H1 (cell line): ENCODE measurements at regions not wholly inside any gene's neighbourhood (a gene's known extent, or its start where the extent isn't known, plus 50 kb on each side); places are given as distances from the start of the nearest gene placed in this dataset.

ENCODE experiments used
- CTCF ChIA-PET: fragments of 300-600 bp; sonication (Branson Sonifier 250); formaldehyde crosslinking; loops from one replicate; lab custom pipeline; 2021; ENCODE audit not compliant: partially characterized antibody; lab: Charles Lee
- POLR2A ChIA-PET: fragments of 300-600 bp; sonication (Branson Sonifier 250); formaldehyde crosslinking; loops from one replicate; lab custom pipeline; 2021; ENCODE audit warnings: inconsistent platforms; ENCODE audit not compliant: partially characterized antibody; lab: Charles Lee
- DNase-seq, 2 experiments: peaks; one replicate each; pipeline versions ENCODE4 v3.0.0 to v3.0.0-alpha.2; 2010 to 2022; ENCODE audit warnings: low spot score in 2 of 2, low read depth in 1 of 2, mixed read lengths in 1 of 2
- FAIRE-seq: peaks from 2 replicates; lab custom pipeline; 2011; peaks lifted over from hg19 to GRCh38; lab: Jason Lieb, UNC
- H2AFZ ChIP-seq: 2 replicates; pipeline ENCODE4 v1.8.1; 2012; ENCODE audit warnings: low read length, inconsistent platforms
- H2AK5ac ChIP-seq: 2 replicates; pipeline ENCODE4 v1.6.1; 2013; ENCODE audit warnings: low read depth, low read length
- H2BK120ac ChIP-seq: replicated peaks from 2 replicates; pipeline ENCODE3; 2013; ENCODE audit warnings: low read depth, low read length, inconsistent platforms
- H2BK12ac ChIP-seq: 2 replicates; pipeline ENCODE4 v1.6.1; 2013; ENCODE audit warnings: low read depth, low read length
- H2BK15ac ChIP-seq: 2 replicates; pipeline ENCODE4 v1.6.1; 2013; ENCODE audit warnings: low read length
- H2BK20ac ChIP-seq: 2 replicates; pipeline ENCODE4 v1.6.1; 2013; ENCODE audit warnings: low read length
- H2BK5ac ChIP-seq: 2 replicates; pipeline ENCODE4 v1.6.1; 2013; ENCODE audit warnings: low read depth, low read length
- H3K14ac ChIP-seq: 2 replicates; pipeline ENCODE4 v1.6.1; 2013; ENCODE audit warnings: inconsistent platforms; ENCODE audit not compliant: insufficient read length
- H3K18ac ChIP-seq: 2 replicates; pipeline ENCODE4 v1.6.1; 2013; ENCODE audit warnings: low read length; ENCODE audit errors: extremely low read depth
- H3K23ac ChIP-seq: 2 replicates; pipeline ENCODE4 v1.6.1; 2013; ENCODE audit warnings: inconsistent platforms; ENCODE audit not compliant: insufficient read length
- H3K23me2 ChIP-seq: 2 replicates; pipeline ENCODE4 v1.6.1; 2013; ENCODE audit warnings: low read depth, low read length
- H3K27ac ChIP-seq: 2 replicates; pipeline ENCODE4 v1.6.1; 2011; ENCODE audit warnings: low read depth, low read length, inconsistent platforms
- H3K27me3 ChIP-seq, 4 experiments: replicated peaks in 1 of 4; 1 replicate in 1 of 4; 2 replicates in 3 of 4; pipeline versions ENCODE4 v1.6.1 to v1.8.1; 2011 to 2013; ENCODE audit warnings: low read length in 3 of 4, mild to moderate bottlenecking in 3 of 4, inconsistent platforms in 2 of 4, mixed read lengths in 2 of 4, moderate library complexity in 1 of 4; ENCODE audit not compliant: control insufficient read depth in 3 of 4, insufficient read depth in 3 of 4; ENCODE audit errors: extremely low read depth in 1 of 4
- H3K36me3 ChIP-seq, 4 experiments: 2 replicates each; pipeline versions ENCODE4 v1.6.1 to v1.8.1; 2011 to 2013; ENCODE audit warnings: mild to moderate bottlenecking in 4 of 4, low read length in 3 of 4, moderate library complexity in 2 of 4, control low read depth in 1 of 4, inconsistent platforms in 1 of 4; ENCODE audit not compliant: insufficient read depth in 4 of 4, control insufficient read depth in 2 of 4
- H3K4ac ChIP-seq: replicated peaks from 2 replicates; pipeline ENCODE3; 2013; ENCODE audit warnings: low read length, low read depth, mixed read lengths, inconsistent platforms; ENCODE audit not compliant: insufficient read length
- H3K4me1 ChIP-seq, 4 experiments: replicated peaks in 1 of 4; 1 replicate in 1 of 4; 2 replicates in 3 of 4; pipeline versions ENCODE4 v1.6.1 to v1.8.1; 2011 to 2013; ENCODE audit warnings: low read length in 3 of 4, inconsistent platforms in 2 of 4, mixed read lengths in 1 of 4; ENCODE audit not compliant: insufficient read depth in 4 of 4, control insufficient read depth in 3 of 4
- H3K4me2 ChIP-seq, 2 experiments: 2 replicates each; pipeline versions ENCODE4 v1.6.1 to v1.8.1; 2011 to 2013; ENCODE audit warnings: low read depth in 2 of 2, low read length in 2 of 2, control low read depth in 1 of 2, inconsistent platforms in 1 of 2, mild to moderate bottlenecking in 1 of 2; ENCODE audit not compliant: insufficient read depth in 1 of 2
- H3K4me3 ChIP-seq, 4 experiments: fragments of 200-600, 300-600 bp in 1 of 4; sonication (generic), shearing (Covaris generic), sonication (Bioruptor Twin) in 1 of 4; 2 replicates each; pipeline versions ENCODE4 v1.5.1 to v1.8.1; 2011 to 2016; ENCODE audit warnings: low read length in 4 of 4, low read depth in 3 of 4, control low read depth in 2 of 4, inconsistent platforms in 2 of 4, mild to moderate bottlenecking in 2 of 4, mixed read lengths in 1 of 4, moderate library complexity in 1 of 4; ENCODE audit not compliant: insufficient read depth in 2 of 4; ENCODE audit errors: extremely low read depth in 1 of 4
- H3K56ac ChIP-seq: replicated peaks from 2 replicates; pipeline ENCODE3; 2013; ENCODE audit warnings: low read depth, mild to moderate bottlenecking, mixed read lengths, low read length, inconsistent platforms; ENCODE audit not compliant: insufficient read length
- H3K79me1 ChIP-seq: 2 replicates; pipeline ENCODE4 v1.6.1; 2013; ENCODE audit warnings: low read depth, low read length, control low read depth
- H3K79me2 ChIP-seq, 2 experiments: 2 replicates each; pipeline versions ENCODE4 v1.6.1 to v1.8.1; 2012 to 2013; ENCODE audit warnings: low read length in 2 of 2, mild to moderate bottlenecking in 2 of 2, inconsistent platforms in 1 of 2; ENCODE audit not compliant: insufficient read depth in 2 of 2, control insufficient read depth in 1 of 2
- H3K9ac ChIP-seq, 4 experiments: replicated peaks in 1 of 4; 1 replicate in 1 of 4; 2 replicates in 3 of 4; pipeline versions ENCODE4 v1.6.1 to v1.8.1; 2011 to 2013; ENCODE audit warnings: low read depth in 3 of 4, low read length in 3 of 4, control low read depth in 2 of 4, mild to moderate bottlenecking in 2 of 4, moderate library complexity in 2 of 4, inconsistent platforms in 1 of 4; ENCODE audit errors: extremely low read depth in 1 of 4
- H3K9me3 ChIP-seq, 2 experiments: 2 replicates each; pipeline versions ENCODE4 v1.6.1 to v1.8.1; 2012 to 2013; ENCODE audit warnings: mild to moderate bottlenecking in 2 of 2, moderate library complexity in 2 of 2, control low read depth in 1 of 2, inconsistent platforms in 1 of 2, low read depth in 1 of 2, low read length in 1 of 2, mixed read lengths in 1 of 2; ENCODE audit not compliant: insufficient read depth in 2 of 2
- H4K20me1 ChIP-seq, 2 experiments: replicated peaks in 1 of 2; 2 replicates each; pipeline versions ENCODE3 to v1.8.1; 2011 to 2013; ENCODE audit warnings: inconsistent platforms in 2 of 2, low read length in 2 of 2, mild to moderate bottlenecking in 1 of 2; ENCODE audit not compliant: insufficient read depth in 2 of 2, control insufficient read depth in 1 of 2
- H4K5ac ChIP-seq: 2 replicates; pipeline ENCODE4 v1.6.1; 2013; ENCODE audit warnings: low read length, low read depth, mixed read lengths, inconsistent platforms; ENCODE audit not compliant: insufficient read length
- H4K8ac ChIP-seq: 2 replicates; pipeline ENCODE4 v1.8.0; 2013; ENCODE audit warnings: mild to moderate bottlenecking, moderate library complexity, low read length, inconsistent platforms; ENCODE audit not compliant: insufficient read depth; ENCODE audit errors: extremely low read depth
- H4K91ac ChIP-seq: replicated peaks from 2 replicates; pipeline ENCODE3; 2013; ENCODE audit warnings: low read length, mixed read lengths, inconsistent platforms; ENCODE audit not compliant: insufficient read length
- BACH1 ChIP-seq: IDR thresholded peaks from 2 replicates; pipeline ENCODE4 v1.6.1; 2012; ENCODE audit warnings: low read length, improper control_type of control experiment
- CBX5 ChIP-seq: fragments of 300-800, 300-1000 bp; sonication (generic); IDR thresholded peaks from 2 replicates; pipeline ENCODE4 v1.7.1; 2016; ENCODE audit warnings: antibody characterized with exemption, low read length, low read depth
- EP300 ChIP-seq, 2 experiments: IDR thresholded peaks; 1 replicate in 1 of 2; 2 replicates in 1 of 2; pipeline ENCODE4 v1.6.1; 2011 to 2012; ENCODE audit warnings: low read depth in 2 of 2, low read length in 2 of 2, mild to moderate bottlenecking in 2 of 2, borderline replicate concordance in 1 of 2, inconsistent platforms in 1 of 2, moderate library complexity in 1 of 2
- KDM1A ChIP-seq: fragments of 200-600, 300-600 bp; sonication (generic); IDR thresholded peaks from 2 replicates; pipeline ENCODE4 v1.7.1; 2016; ENCODE audit warnings: mild to moderate bottlenecking, low read length, borderline replicate concordance
- POLR2AphosphoS5 ChIP-seq: IDR thresholded peaks from 2 replicates; pipeline ENCODE4 v1.6.1; 2011; ENCODE audit warnings: low read depth, low read length
- WGBS, 2 experiments: shearing (Covaris generic) in 1 of 2; methylation state at CpG; one replicate each; pipeline versions ENCODE4 v1.1.6 to v1.1.7; 2013 to 2015; ENCODE audit warnings: low lambda C conversion rate in 2 of 2, mixed read lengths in 2 of 2, inconsistent platforms in 1 of 2, low coverage in 1 of 2, missing lambda C conversion rate in 1 of 2; ENCODE audit not compliant: insufficient replicate concordance in 2 of 2, insufficient coverage in 1 of 2, insufficient read length in 1 of 2; ENCODE audit errors: extremely low coverage in 1 of 2, missing lambda C conversion rate in 1 of 2; 5-methylcytosine and 5-hydroxymethylcytosine counted together

GRCh38 chr13:90121784-90122183 lies 1225.7 kb upstream of the MIR17HG start:
- WGBS, 2 experiments, result 97% methylated on average over 1 of the region's 1 CpG; no CpG with 5 or more reads in 1 of the 2 experiments
- Histone ChIP-seq H4K8ac (no peak overlapping the region), H3K14ac (no peak overlapping the region), H3K18ac (no peak overlapping the region), H2BK5ac (no peak overlapping the region), H3K27me3 (no peaks in the 10 kb centered on the region), H2AFZ (no peak overlapping the region), H3K36me3 (no peaks in the 10 kb centered on the region; a peak in 1 of 8 replicates), H4K20me1 (no peaks in the 10 kb centered on the region), H3K4ac (no peak overlapping the region), H3K79me2 (no peaks in the 10 kb centered on the region), H3K9me3 (no peaks in the 10 kb centered on the region; a peak in 1 of 4 replicates), H3K56ac (no peak overlapping the region), H3K23me2 (no peaks in the 10 kb centered on the region), H2BK20ac (no peak overlapping the region), H2BK15ac (no peak overlapping the region), H3K23ac (no peak overlapping the region), H2BK12ac (no peak overlapping the region), H4K91ac (no peak overlapping the region), H3K27ac (no peak overlapping the region), H3K9ac (no peak overlapping the region), H3K4me1 (no peaks in the 10 kb centered on the region), H4K5ac (no peak overlapping the region), H3K79me1 (no peaks in the 10 kb centered on the region), H2AK5ac (no peak overlapping the region), H3K4me3 (no peak overlapping the region), H3K4me2 (no peak overlapping the region), H2BK120ac (no peak overlapping the region)
- no peak for TF ChIP-seq POLR2AphosphoS5
- TF ChIP-seq EP300 (IDR thresholded peaks at IDR 0.05; ENCODE audit: borderline replicate concordance in 1 of 2, low read depth in 2 of 2, low read length in 2 of 2), result no peak
- no peak for TF ChIP-seq KDM1A
- TF ChIP-seq CBX5, result no peak
- TF ChIP-seq BACH1, result no peak
- POLR2A ChIA-PET, result no interaction called here
- no peak for FAIRE-seq
- CTCF ChIA-PET, result no interaction called here
- no peak for DNase-seq
